IMR-90 (cell line): ENCODE measurements at regions not wholly inside any gene's neighbourhood (a gene's known extent, or its start where the extent isn't known, plus 50 kb on each side); places are given as distances from the start of the nearest gene placed in this dataset.
A peak's percentile ranks its signal among the peaks of the same experiment; 100 is the strongest.

Source experiments
- ATAC-seq: fragments of 200-7000 bp; cut with Tn5 transposase; 2 replicates; pipeline ENCODE4 v1.9.1; 2020; ENCODE audit warnings: low read depth, mild to moderate bottlenecking, moderate library complexity
- BruUV-seq: library from RNA; stranded (reverse); fragments of 400-500 nt; replicated peaks from 2 replicates; lab custom pipeline; 2021; lab: Mats Ljungman, UMichigan
- CTCF ChIA-PET: fragments of 300-600 bp; formaldehyde crosslinking; extraction: SDS; loops from one replicate; lab custom pipeline; 2021; ENCODE audit warnings: antibody characterized with exemption; lab: Yijun Ruan, JAX
- POLR2A ChIA-PET: fragments of 300-600 bp; sonication (Branson Sonifier 250); formaldehyde crosslinking; loops from one replicate; lab custom pipeline; 2022; ENCODE audit warnings: antibody characterized with exemption; ENCODE audit not compliant: unreplicated experiment; lab: Charles Lee
- DNase-seq: peaks from one replicate; pipeline ENCODE4 v3.0.0; 2013
- H2AFZ ChIP-seq: replicated peaks from 2 replicates; pipeline ENCODE3; 2013; ENCODE audit warnings: low read length, mild to moderate bottlenecking; ENCODE audit not compliant: poor library complexity
- H2AK5ac ChIP-seq: 2 replicates; pipeline ENCODE4 v1.6.1; 2013; ENCODE audit warnings: low read depth, low read length, inconsistent platforms
- H2AK9ac ChIP-seq: replicated peaks from 2 replicates; pipeline ENCODE3; 2013; ENCODE audit warnings: mild to moderate bottlenecking, low read depth, low read length, moderate library complexity; ENCODE audit not compliant: poor library complexity
- H2BK120ac ChIP-seq: 2 replicates; pipeline ENCODE4 v1.6.1; 2013; ENCODE audit warnings: low read depth, low read length, inconsistent platforms
- H2BK15ac ChIP-seq: 3 replicates; pipeline ENCODE4 v1.6.1; 2013; ENCODE audit warnings: low read depth, low read length, inconsistent platforms
- H2BK20ac ChIP-seq: 2 replicates; pipeline ENCODE4 v1.6.1; 2013; ENCODE audit warnings: low read depth, mild to moderate bottlenecking, inconsistent platforms, low read length, moderate library complexity
- H2BK5ac ChIP-seq: 2 replicates; pipeline ENCODE4 v1.6.1; 2013; ENCODE audit warnings: mild to moderate bottlenecking, low read depth, low read length, inconsistent platforms; ENCODE audit not compliant: poor library complexity, severe bottlenecking
- H3K14ac ChIP-seq: replicated peaks from 2 replicates; pipeline ENCODE4 v1.6.1; 2013; ENCODE audit warnings: low read depth, low read length, inconsistent platforms
- H3K18ac ChIP-seq: 2 replicates; pipeline ENCODE4 v1.6.1; 2013; ENCODE audit warnings: low read depth, low read length, control low read depth
- H3K23ac ChIP-seq: 2 replicates; pipeline ENCODE4 v1.6.1; 2013; ENCODE audit warnings: low read depth, low read length, inconsistent platforms
- H3K27ac ChIP-seq: 2 replicates; pipeline ENCODE4 v1.5.1; 2013; ENCODE audit warnings: mild to moderate bottlenecking, control low read depth, low read length; ENCODE audit not compliant: insufficient read depth
- H3K27me3 ChIP-seq: 2 replicates; pipeline ENCODE4 v1.6.1; 2013; ENCODE audit warnings: low read length; ENCODE audit not compliant: control insufficient read depth, insufficient read depth
- H3K36me3 ChIP-seq: 2 replicates; pipeline ENCODE4 v1.6.1; 2013; ENCODE audit warnings: low read length, mixed read lengths; ENCODE audit not compliant: control insufficient read depth, insufficient read depth
- H3K4ac ChIP-seq: 2 replicates; pipeline ENCODE4 v1.6.1; 2013; ENCODE audit warnings: low read depth, low read length, inconsistent platforms
- H3K4me1 ChIP-seq: 2 replicates; pipeline ENCODE4 v1.6.1; 2013; ENCODE audit warnings: low read length, mixed read lengths; ENCODE audit not compliant: control insufficient read depth, insufficient read depth
- H3K4me2 ChIP-seq: 2 replicates; pipeline ENCODE4 v1.6.1; 2013; ENCODE audit warnings: low read depth, mild to moderate bottlenecking, control low read depth, low read length, moderate library complexity
- H3K4me3 ChIP-seq: 2 replicates; pipeline ENCODE4 v1.5.1; 2013; ENCODE audit warnings: low read depth, mild to moderate bottlenecking, control low read depth, low read length, moderate library complexity; ENCODE audit not compliant: insufficient read depth
- H3K56ac ChIP-seq: 2 replicates; pipeline ENCODE4 v1.6.1; 2013; ENCODE audit warnings: low read length, inconsistent platforms; ENCODE audit not compliant: insufficient read depth; ENCODE audit errors: extremely low read depth
- H3K79me1 ChIP-seq, 2 experiments: 2 replicates each; pipeline ENCODE4 v1.6.1; 2013; ENCODE audit warnings: low read length in 2 of 2, inconsistent platforms in 1 of 2, low read depth in 1 of 2
- H3K9ac ChIP-seq: 2 replicates; pipeline ENCODE4 v1.6.1; 2013; ENCODE audit warnings: low read depth, low read length, control low read depth
- H3K9me1 ChIP-seq: 2 replicates; pipeline ENCODE4 v1.6.1; 2013; ENCODE audit warnings: low read length, inconsistent platforms; ENCODE audit not compliant: insufficient read depth
- H3K9me3 ChIP-seq: 2 replicates; pipeline ENCODE4 v1.6.1; 2013; ENCODE audit warnings: low read length; ENCODE audit not compliant: control insufficient read depth, insufficient read depth
- H4K20me1 ChIP-seq: 2 replicates; pipeline ENCODE4 v1.6.1; 2013; ENCODE audit warnings: low read length, inconsistent platforms; ENCODE audit not compliant: insufficient read depth
- H4K5ac ChIP-seq: 2 replicates; pipeline ENCODE4 v1.6.1; 2013; ENCODE audit warnings: mild to moderate bottlenecking, low read depth, low read length, control low read depth
- H4K8ac ChIP-seq, 2 experiments: 2 replicates each; pipeline ENCODE4 v1.6.1; 2013; ENCODE audit warnings: low read depth in 2 of 2, low read length in 2 of 2, control low read depth in 1 of 2, inconsistent platforms in 1 of 2
- H4K91ac ChIP-seq: 2 replicates; pipeline ENCODE4 v1.6.1; 2013; ENCODE audit warnings: low read depth, low read length, inconsistent platforms; ENCODE audit not compliant: insufficient read depth
- CEBPB ChIP-seq: IDR thresholded peaks from 2 replicates; pipeline ENCODE4 v1.6.1; 2012; ENCODE audit warnings: low read depth, low read length, improper control_type of control experiment
- CHD1 ChIP-seq: IDR thresholded peaks from 2 replicates; pipeline ENCODE4 v1.6.1; 2012; ENCODE audit warnings: low read depth, low read length, improper control_type of control experiment
- ELK1 ChIP-seq: fragments of 150-350 bp; IDR thresholded peaks from 2 replicates; pipeline ENCODE4 v1.6.1; 2016; ENCODE audit warnings: low read depth, mild to moderate bottlenecking, low read length, moderate library complexity, borderline replicate concordance
- MAFK ChIP-seq: IDR thresholded peaks from 2 replicates; pipeline ENCODE4 v1.6.1; 2012; ENCODE audit warnings: low read depth, low read length, improper control_type of control experiment
- MAZ ChIP-seq: IDR thresholded peaks from 2 replicates; pipeline ENCODE4 v1.6.1; 2012; ENCODE audit warnings: low read depth, mild to moderate bottlenecking, low read length, improper control_type of control experiment, moderate library complexity, borderline replicate concordance
- SMC3 ChIP-seq: fragments of 150-350 bp; IDR thresholded peaks from 2 replicates; pipeline ENCODE4 v1.6.1; 2016; ENCODE audit warnings: low read depth, mild to moderate bottlenecking, antibody characterized with exemption, low read length, moderate library complexity
- USF2 ChIP-seq: fragments of 150-350 bp; IDR thresholded peaks from 2 replicates; pipeline ENCODE4 v1.6.1; 2017; ENCODE audit warnings: mild to moderate bottlenecking, antibody characterized with exemption, low read length, low read depth
- WGBS, 2 experiments: methylation state at CpG; one replicate each; pipeline versions ENCODE4 v1.1.5 to v1.1.7; 2013; ENCODE audit warnings: missing lambda C conversion rate in 2 of 2; ENCODE audit not compliant: insufficient read length in 1 of 2; ENCODE audit errors: extremely low coverage in 2 of 2; 5-methylcytosine and 5-hydroxymethylcytosine counted together
- dilution Hi-C: fragments of 300-500 bp; cut with HindIII; formaldehyde crosslinking; loops from one replicate; pipeline ENCODE4 v1.14.3; 2018; ENCODE audit warnings: low sequenced_read_pairs; ENCODE audit not compliant: unreplicated experiment
- in situ Hi-C: fragments of 300-500 bp; cut with MboI; formaldehyde crosslinking; loops from 3 replicates; pipeline ENCODE4 v1.14.3; 2019; ENCODE audit warnings: low sequenced_read_pairs, inconsistent platforms, mixed read lengths
- intact Hi-C: fragments of 100-400 bp; cut with micrococcal nuclease; formaldehyde crosslinking; loops from 2 replicates; pipeline ENCODE4 v1.10.0; 2022

- Histone ChIP-seq H2AFZ (no peak overlapping the region), H3K9me3 (no peaks in the 10 kb centered on the region), H4K91ac (no peak overlapping the region), H3K4me1 (peaks cover 4% of the 10 kb centered on the region; the same call in 1 of the 2 replicates), H3K79me1 (no peaks in the 10 kb centered on the region), H3K9me1 (no peaks in the 10 kb centered on the region), H2AK5ac (no peak overlapping the region), H3K36me3 (no peaks in the 10 kb centered on the region), H3K4me2 (no peak overlapping the region), H3K27ac (no peak overlapping the region), H4K20me1 (no peaks in the 10 kb centered on the region), H3K27me3 (no peaks in the 10 kb centered on the region), H2BK5ac (no peak overlapping the region), H3K18ac (no peak overlapping the region), H2AK9ac (no peak overlapping the region), H3K4ac (no peak overlapping the region), H3K23ac (no peak overlapping the region), H2BK15ac (no peak overlapping the region), H2BK120ac (no peak overlapping the region), H4K5ac (no peak overlapping the region), H3K14ac (no peak overlapping the region), H4K8ac (no peak overlapping the region), H3K4me3 (no peak overlapping the region), H2BK20ac (no peak overlapping the region), H3K9ac (no peak overlapping the region), H3K56ac (no peak overlapping the region)
- in situ Hi-C loops, result no loop called here
- intact Hi-C loops, result no loop called here
- CTCF ChIA-PET, result no interaction called here
- POLR2A ChIA-PET, result no interaction called here
- TF ChIP-seq ELK1 (no peak), MAZ (no peak), CHD1 (no peak), USF2 (no peak), CEBPB (no peak), MAFK (peak; percentile 86), SMC3 (no peak)
- dilution Hi-C loops, result no loop called here
- WGBS, 2 experiments, result 83% methylated on average over 1 of the region's 4 CpGs; no CpG with 5 or more reads in 1 of the 2 experiments
- no peak for ATAC-seq
- DNase-seq, result no peak
- no TSS peak for BruUV-seq
Measured at GRCh38 chr15:39392469-39393047, 188.3 kb upstream of the THBS1 start.
